ENCODE measurements at regions not wholly inside any gene's neighbourhood (a gene's known extent, or its start where the extent isn't known, plus 50 kb on each side); places are given as distances from the start of the nearest gene placed in this dataset.
A peak's percentile ranks its signal among the peaks of the same experiment; 100 is the strongest.

- DNase-seq (ENCODE audit: low spot score) = peak; percentile 84
Observed at GRCh38 chr9:107750741-107751566, 261.4 kb upstream of the KLF4 start.

- DNase-seq (ENCODE audit: low spot score) = peak; percentile 93
Observed at GRCh38 chr9:107749787-107750444, 260.3 kb upstream of the KLF4 start.

GRCh38 chr9:107744873-107745272 lies 255.3 kb upstream of the KLF4 start:
- DNase-seq (ENCODE audit: low spot score) = no peak

- no peak for DNase-seq (ENCODE audit: low spot score)
Observed at GRCh38 chr9:107742531-107743309, 253.2 kb upstream of the KLF4 start.

GRCh38 chr9:107740088-107740980 lies 250.8 kb upstream of the KLF4 start:
- DNase-seq (ENCODE audit: low spot score) = peak; percentile 48

GRCh38 chr9:107739601-107740082 lies 250.1 kb upstream of the KLF4 start:
- peak; percentile 63 for DNase-seq (ENCODE audit: low spot score)

GRCh38 chr9:107738789-107739188 lies 249.2 kb upstream of the KLF4 start:
- DNase-seq (ENCODE audit: low spot score) = no peak

GRCh38 chr9:107737987-107738743 lies 248.6 kb upstream of the KLF4 start:
- no peak for DNase-seq (ENCODE audit: low spot score)

GRCh38 chr9:107737610-107737986 lies 248.0 kb upstream of the KLF4 start:
- no peak for DNase-seq (ENCODE audit: low spot score)

- no peak for DNase-seq (ENCODE audit: low spot score)
Observed at GRCh38 chr9:107735821-107736220, 246.3 kb upstream of the KLF4 start.

GRCh38 chr9:107734256-107735013 lies 244.9 kb upstream of the KLF4 start:
- no peak for DNase-seq (ENCODE audit: low spot score)

GRCh38 chr9:107733523-107733894 lies 243.9 kb upstream of the KLF4 start:
- peak; percentile 65 for DNase-seq (ENCODE audit: low spot score)

GRCh38 chr9:107732781-107733522 lies 243.4 kb upstream of the KLF4 start:
- DNase-seq (ENCODE audit: low spot score) = no peak

- DNase-seq (ENCODE audit: low spot score) = no peak
Observed at GRCh38 chr9:107731115-107731762, 241.7 kb upstream of the KLF4 start.

- DNase-seq (ENCODE audit: low spot score) = no peak
Observed at GRCh38 chr9:107730666-107731065, 241.1 kb upstream of the KLF4 start.

- no peak for DNase-seq (ENCODE audit: low spot score)
Observed at GRCh38 chr9:107727086-107727780, 237.7 kb upstream of the KLF4 start.

GRCh38 chr9:107723015-107723414 lies 233.4 kb upstream of the KLF4 start:
- no peak for DNase-seq (ENCODE audit: low spot score)

GRCh38 chr9:107721705-107722245 lies 232.2 kb upstream of the KLF4 start:
- no peak for DNase-seq (ENCODE audit: low spot score)
